T-cell (primary cell): ENCODE measurements at regions not wholly inside any gene's neighbourhood (a gene's known extent, or its start where the extent isn't known, plus 50 kb on each side); places are given as distances from the start of the nearest gene placed in this dataset.

Source experiments
- ATAC-seq, 4 experiments: fragments of 200-7000 bp in 3 of 4; fragments of 150-1000 bp in 1 of 4; cut with Tn5 transposase; replicated peaks in 1 of 4; 1 replicate in 3 of 4; 2 replicates in 1 of 4; pipeline ENCODE4 v1.10.0; 2021; ENCODE audit warnings: moderate library complexity in 3 of 4, mild to moderate bottlenecking in 2 of 4, moderate number of reproducible peaks in 1 of 4
- CTCF ChIA-PET, 2 donors: fragments of 300-600 bp; sonication (Branson Sonifier 250); formaldehyde crosslinking; loops; one replicate each; lab custom pipeline; 2022; ENCODE audit warnings: antibody characterized with exemption in 2 of 2; lab: Charles Lee
- POLR2A ChIA-PET, 2 donors: fragments of 300-600 bp; sonication (Branson Sonifier 250); formaldehyde crosslinking; loops; one replicate each; lab custom pipeline; 2022; ENCODE audit warnings: antibody characterized with exemption in 2 of 2; lab: Charles Lee
- DNase-seq, 35 experiments: peaks; one replicate each; pipeline versions ENCODE4 v3.0.0 to v3.0.0-alpha.2; 2013 to 2023
- H3K27ac ChIP-seq: one replicate; pipeline ENCODE4 v1.5.1; 2013; ENCODE audit warnings: low read length
- H3K27me3 ChIP-seq, 2 experiments: replicated peaks in 1 of 2; 1 replicate in 1 of 2; 2 replicates in 1 of 2; pipeline versions ENCODE4 v1.6.1 to v1.7.0; 2013; ENCODE audit warnings: low read length in 1 of 2, mixed read lengths in 1 of 2; ENCODE audit not compliant: control insufficient read depth in 2 of 2, insufficient read depth in 2 of 2; ENCODE audit errors: extremely low read depth in 1 of 2
- H3K36me3 ChIP-seq, 2 donors: 1 replicate in 1 of 2; 2 replicates in 1 of 2; pipeline versions ENCODE4 v1.6.1 to v1.7.0; 2013; ENCODE audit warnings: low read length in 1 of 2; ENCODE audit not compliant: control insufficient read depth in 2 of 2, insufficient read depth in 1 of 2; ENCODE audit errors: extremely low read depth in 1 of 2
- H3K4me1 ChIP-seq, 2 experiments: 1 replicate in 1 of 2; 2 replicates in 1 of 2; pipeline versions ENCODE4 v1.6.1 to v1.7.0; 2013; ENCODE audit warnings: low read length in 2 of 2, mixed read lengths in 1 of 2; ENCODE audit not compliant: insufficient read depth in 2 of 2, control insufficient read depth in 1 of 2; ENCODE audit errors: extremely low read depth in 1 of 2
- H3K4me3 ChIP-seq, 2 donors: 1 replicate in 1 of 2; 2 replicates in 1 of 2; pipeline versions ENCODE4 v1.5.1 to v1.7.0; 2013; ENCODE audit warnings: mild to moderate bottlenecking in 2 of 2, low read length in 1 of 2, moderate library complexity in 1 of 2; ENCODE audit not compliant: control insufficient read depth in 1 of 2; ENCODE audit errors: extremely low read depth in 1 of 2
- H3K9me3 ChIP-seq: 2 replicates; pipeline ENCODE4 v1.7.0; 2013
- H3K27ac Mint-ChIP-seq, 2 donors: one replicate each; pipeline ENCODE4 v1.8.0; 2020 to 2021; ENCODE audit warnings: mild to moderate bottlenecking in 2 of 2, mixed read lengths in 2 of 2
- H3K27me3 Mint-ChIP-seq, 2 donors: one replicate each; pipeline ENCODE4 v1.8.0; 2021 to 2022; ENCODE audit warnings: mixed read lengths in 2 of 2
- H3K36me3 Mint-ChIP-seq: one replicate; pipeline ENCODE4 v1.8.0; 2021; ENCODE audit warnings: mixed read lengths
- H3K4me1 Mint-ChIP-seq, 3 donors: one replicate each; pipeline ENCODE4 v1.8.0; 2020 to 2022; ENCODE audit warnings: mixed read lengths in 3 of 3, mild to moderate bottlenecking in 1 of 3
- H3K4me3 Mint-ChIP-seq, 3 donors: one replicate each; pipeline ENCODE4 v1.8.0; 2020 to 2022; ENCODE audit warnings: mild to moderate bottlenecking in 3 of 3, mixed read lengths in 3 of 3, moderate library complexity in 3 of 3
- H3K9me3 Mint-ChIP-seq, 3 donors: one replicate each; pipeline ENCODE4 v1.8.0; 2020 to 2022; ENCODE audit warnings: mixed read lengths in 3 of 3
- WGBS: methylation state at CpG from one replicate; pipeline ENCODE4 v1.1.5; 2013; ENCODE audit warnings: missing lambda C conversion rate; ENCODE audit not compliant: insufficient coverage; 5-methylcytosine and 5-hydroxymethylcytosine counted together

GRCh38 chr14:100440207-100440631, 117.1 kb downstream of the SLC25A47 start:
- WGBS: 50% methylated on average over 1 of the region's 10 CpGs

GRCh38 chr14:100440758-100441203, 117.6 kb downstream of the SLC25A47 start:
- H3K27ac Mint-ChIP-seq: no peak overlapping the region
- H3K4me1 Mint-ChIP-seq: peaks cover 17 to 31% (median 24%) of the 10 kb centered on the region in 3 donors
- no peak overlapping the region for H3K4me3 Mint-ChIP-seq
- H3K9me3 Mint-ChIP-seq: no peaks in the 10 kb centered on the region
- H3K36me3 Mint-ChIP-seq: no peaks in the 10 kb centered on the region
- no peak for ATAC-seq
- H3K27ac ChIP-seq: no peak overlapping the region
- ChIA-PET CTCF (no interaction called here), POLR2A (no interaction called here)
- no peaks in the 10 kb centered on the region for H3K4me1 ChIP-seq
- no peaks in the 10 kb centered on the region for H3K27me3 ChIP-seq
- no peaks in the 10 kb centered on the region for H3K9me3 ChIP-seq
- H3K36me3 ChIP-seq: no peaks in the 10 kb centered on the region
- H3K4me3 ChIP-seq: no peak overlapping the region
- DNase-seq: no peak
- no peaks in the 10 kb centered on the region for H3K27me3 Mint-ChIP-seq
- WGBS: 95% methylated on average over 5 of the region's 6 CpGs

More at GRCh38 chr14:100440207-100440631, 117.1 kb downstream of the SLC25A47 start:
- H3K4me3 Mint-ChIP-seq: no peak overlapping the region
- ChIA-PET POLR2A (no interaction called here), CTCF (no interaction called here)
- H3K27me3 Mint-ChIP-seq: no peaks in the 10 kb centered on the region
- H3K36me3 ChIP-seq: no peaks in the 10 kb centered on the region
- peak in 3 of 4 experiments; percentile 52 to 70 (median 65) for ATAC-seq
- H3K9me3 ChIP-seq: no peaks in the 10 kb centered on the region
- H3K4me3 ChIP-seq: no peak overlapping the region
- H3K4me1 ChIP-seq: no peaks in the 10 kb centered on the region
- H3K36me3 Mint-ChIP-seq: no peaks in the 10 kb centered on the region
- H3K27me3 ChIP-seq: no peaks in the 10 kb centered on the region
- H3K27ac Mint-ChIP-seq: no peak overlapping the region
- no peaks in the 10 kb centered on the region for H3K9me3 Mint-ChIP-seq
- H3K27ac ChIP-seq: no peak overlapping the region
- H3K4me1 Mint-ChIP-seq: peaks cover 20 to 31% (median 24%) of the 10 kb centered on the region in 3 donors
- DNase-seq: peak in 29 of 35 experiments; percentile 4 to 58 (median 27)

- ChIA-PET CTCF (no interaction called here), POLR2A (no interaction called here)
- Histone ChIP-seq H3K27me3 (no peaks in the 10 kb centered on the region), H3K4me1 (no peaks in the 10 kb centered on the region), H3K9me3 (no peaks in the 10 kb centered on the region), H3K4me3 (no peak overlapping the region), H3K36me3 (no peaks in the 10 kb centered on the region), H3K27ac (no peak overlapping the region)
- Mint-ChIP-seq H3K36me3 (no peaks in the 10 kb centered on the region), H3K27me3 (no peaks in the 10 kb centered on the region), H3K27ac (no peak overlapping the region), H3K4me1 (peaks cover 17 to 30% (median 24%) of the 10 kb centered on the region in 3 donors), H3K9me3 (no peaks in the 10 kb centered on the region), H3K4me3 (no peak overlapping the region)
- DNase-seq (no peak), ATAC-seq (no peak)
- 78% methylated on average over 4 of the region's 6 CpGs for WGBS
Measured at GRCh38 chr14:100441271-100441947, 118.3 kb downstream of the SLC25A47 start.

- POLR2A ChIA-PET: no interaction called here
- Mint-ChIP-seq H3K4me1 (peaks cover 16 to 28% (median 28%) of the 10 kb centered on the region in 3 donors), H3K27me3 (no peaks in the 10 kb centered on the region), H3K36me3 (no peaks in the 10 kb centered on the region), H3K4me3 (no peak overlapping the region), H3K27ac (no peak overlapping the region), H3K9me3 (no peaks in the 10 kb centered on the region)
- Histone ChIP-seq H3K36me3 (no peaks in the 10 kb centered on the region), H3K27me3 (no peaks in the 10 kb centered on the region), H3K9me3 (no peaks in the 10 kb centered on the region), H3K27ac (no peak overlapping the region), H3K4me1 (peaks cover 0 to 1% of the 10 kb centered on the region in 2 experiments), H3K4me3 (no peak overlapping the region)
- no peak for ATAC-seq
- CTCF ChIA-PET: no interaction called here
- no peak for DNase-seq
Measured at GRCh38 chr14:100442036-100442435, 118.9 kb downstream of the SLC25A47 start.

- H3K4me3 Mint-ChIP-seq: no peak overlapping the region
- Histone ChIP-seq H3K27ac (no peak overlapping the region), H3K36me3 (no peaks in the 10 kb centered on the region), H3K4me3 (no peak overlapping the region), H3K4me1 (peaks cover 0 to 9% of the 10 kb centered on the region in 2 experiments), H3K27me3 (no peaks in the 10 kb centered on the region), H3K9me3 (no peaks in the 10 kb centered on the region)
- H3K9me3 Mint-ChIP-seq: no peaks in the 10 kb centered on the region
- ChIA-PET POLR2A (no interaction called here), CTCF (no interaction called here)
- DNase-seq (no peak), ATAC-seq (no peak)
- 100% methylated on average over 5 of the region's 13 CpGs for WGBS
- H3K27me3 Mint-ChIP-seq: no peaks in the 10 kb centered on the region
- peaks cover 22 to 32% (median 32%) of the 10 kb centered on the region in 3 donors for H3K4me1 Mint-ChIP-seq
- H3K27ac Mint-ChIP-seq: no peak overlapping the region
- H3K36me3 Mint-ChIP-seq: no peaks in the 10 kb centered on the region
Measured at GRCh38 chr14:100442498-100443490, 119.7 kb downstream of the SLC25A47 start.

- no peaks in the 10 kb centered on the region for H3K36me3 ChIP-seq
- ATAC-seq: no peak
- CTCF ChIA-PET: no interaction called here
- Mint-ChIP-seq H3K4me3 (no peak overlapping the region), H3K27me3 (no peaks in the 10 kb centered on the region), H3K4me1 (peaks cover 22 to 32% (median 32%) of the 10 kb centered on the region in 3 donors), H3K27ac (no peak overlapping the region), H3K9me3 (no peaks in the 10 kb centered on the region), H3K36me3 (peaks cover 3% of the 10 kb centered on the region)
- POLR2A ChIA-PET: no interaction called here
- no peaks in the 10 kb centered on the region for H3K27me3 ChIP-seq
- H3K27ac ChIP-seq: no peak overlapping the region
- no peak for DNase-seq
- H3K4me1 ChIP-seq: peaks cover 0 to 9% of the 10 kb centered on the region in 2 experiments
- 94% methylated on average over 3 of the region's 8 CpGs for WGBS
- no peaks in the 10 kb centered on the region for H3K9me3 ChIP-seq
- no peak overlapping the region for H3K4me3 ChIP-seq
Measured at GRCh38 chr14:100443603-100444002, 120.5 kb downstream of the SLC25A47 start.
